T-helper 2 cell treated with Interferon-gamma antibody and Interleukin-4, amounts not matched to agents 5 μg/mL and 100 μg/mL, for 36 hours (primary cell): ENCODE measurements at regions not wholly inside any gene's neighbourhood (a gene's known extent, or its start where the extent isn't known, plus 50 kb on each side); places are given as distances from the start of the nearest gene placed in this dataset.

ENCODE experiments used
- DNase-seq: peaks from one replicate; pipeline ENCODE4 v3.0.0; 2021; ENCODE audit warnings: low spot score
- H3K27ac Mint-ChIP-seq: one replicate; pipeline ENCODE4 v1.8.0; 2021; ENCODE audit warnings: mild to moderate bottlenecking, mixed read lengths
- H3K27me3 Mint-ChIP-seq: one replicate; pipeline ENCODE4 v1.8.0; 2021; ENCODE audit warnings: low read depth, mixed read lengths
- H3K36me3 Mint-ChIP-seq: one replicate; pipeline ENCODE4 v1.8.0; 2021; ENCODE audit warnings: low read depth, mixed read lengths
- H3K4me1 Mint-ChIP-seq: one replicate; pipeline ENCODE4 v1.8.0; 2021; ENCODE audit warnings: low read depth, mixed read lengths
- H3K4me3 Mint-ChIP-seq: one replicate; pipeline ENCODE4 v1.8.0; 2022; ENCODE audit warnings: mild to moderate bottlenecking, moderate library complexity, mixed read lengths
- H3K9me3 Mint-ChIP-seq: one replicate; pipeline ENCODE4 v1.8.0; 2021; ENCODE audit warnings: mixed read lengths

DNA sequence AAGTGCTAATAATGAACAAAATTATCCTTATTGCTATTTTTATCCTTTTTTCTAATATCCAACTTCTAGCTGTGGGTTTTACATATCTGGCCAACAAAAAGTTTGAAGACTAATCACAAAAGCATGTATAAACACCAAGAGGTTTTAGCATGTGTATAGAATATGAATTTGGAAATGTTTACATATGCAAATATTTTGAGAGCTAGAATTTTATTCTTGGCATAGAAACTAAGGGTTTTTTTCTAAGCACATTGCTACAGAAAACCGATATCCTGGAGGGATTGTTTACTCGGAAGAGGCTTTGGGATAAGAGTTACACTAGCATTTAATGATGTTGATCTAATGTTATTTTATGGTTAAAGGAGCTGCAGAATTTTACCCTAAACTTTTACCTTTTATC is 392.1 kb downstream of the EFNB2 start:
- Mint-ChIP-seq H3K4me3 (no peak overlapping the region), H3K36me3 (no peaks in the 10 kb centered on the region), H3K4me1 (no peaks in the 10 kb centered on the region), H3K27ac (no peak overlapping the region), H3K9me3 (no peaks in the 10 kb centered on the region), H3K27me3 (no peaks in the 10 kb centered on the region)
- no peak for DNase-seq

DNA sequence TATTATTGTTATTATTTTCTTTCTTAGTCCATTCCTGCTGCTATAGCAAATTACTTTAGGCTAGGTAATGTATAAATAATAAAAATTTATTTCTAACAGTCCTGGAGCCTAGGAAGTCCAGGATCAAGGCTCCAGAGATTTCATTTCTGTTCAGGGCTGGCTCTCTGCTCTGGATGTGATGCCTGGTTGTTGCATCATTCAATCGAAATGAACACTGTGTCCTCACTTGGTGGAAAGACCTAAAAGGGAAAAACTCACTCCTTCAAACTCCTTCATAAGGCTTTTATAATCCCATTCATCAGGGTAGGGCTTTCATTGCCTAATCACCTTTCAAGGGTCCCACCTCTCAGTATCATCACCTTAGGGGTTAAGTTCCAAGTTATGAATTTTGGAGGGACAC is 395.0 kb downstream of the EFNB2 start:
- Mint-ChIP-seq H3K36me3 (no peaks in the 10 kb centered on the region), H3K27me3 (no peaks in the 10 kb centered on the region), H3K9me3 (no peaks in the 10 kb centered on the region), H3K27ac (no peak overlapping the region), H3K4me1 (no peaks in the 10 kb centered on the region), H3K4me3 (no peak overlapping the region)
- no peak for DNase-seq

DNA sequence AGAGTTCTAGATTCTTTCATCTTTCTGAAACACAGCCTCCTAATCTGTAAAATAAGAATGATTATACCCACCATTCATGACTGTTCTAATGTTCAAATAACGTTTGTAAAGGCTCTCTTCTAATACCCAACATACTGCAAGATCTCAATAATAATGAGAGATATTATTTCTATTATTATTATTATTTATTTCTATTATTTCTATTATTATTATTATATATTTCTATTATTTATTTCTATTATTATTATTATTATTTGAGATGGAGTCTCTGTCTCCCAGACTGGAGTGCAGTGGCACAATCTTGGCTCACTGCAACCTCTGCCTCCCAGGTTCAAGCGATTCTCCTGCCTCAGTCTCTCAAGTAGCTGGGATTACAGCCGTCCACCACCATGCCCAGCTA is 395.5 kb downstream of the EFNB2 start:
- no peak overlapping the region for H3K4me3 Mint-ChIP-seq
- H3K27me3 Mint-ChIP-seq, result no peaks in the 10 kb centered on the region
- no peaks in the 10 kb centered on the region for H3K9me3 Mint-ChIP-seq

DNA sequence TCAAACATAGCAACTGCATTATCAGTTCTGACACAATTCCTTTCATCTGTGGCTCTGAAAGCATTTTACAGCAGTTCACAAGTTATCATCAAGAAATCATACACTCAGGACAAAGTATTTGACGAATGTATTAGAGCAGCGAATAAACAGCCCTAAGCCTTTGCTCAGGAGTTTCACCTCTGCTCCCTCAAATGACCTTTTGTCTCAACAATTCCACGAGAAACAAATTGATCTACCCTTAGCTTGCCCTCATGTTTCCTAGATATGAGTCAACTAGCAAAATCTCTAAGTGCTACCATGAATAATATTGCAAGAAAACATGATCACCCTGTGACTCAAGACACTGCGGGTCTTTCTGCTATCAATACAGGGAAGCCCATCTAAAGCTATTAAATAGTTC is 396.1 kb downstream of the EFNB2 start:
- no peak overlapping the region for H3K4me3 Mint-ChIP-seq
- no peak overlapping the region for H3K27ac Mint-ChIP-seq
- DNase-seq, result no peak
- no peaks in the 10 kb centered on the region for H3K36me3 Mint-ChIP-seq
- no peaks in the 10 kb centered on the region for H3K9me3 Mint-ChIP-seq
- H3K4me1 Mint-ChIP-seq, result no peaks in the 10 kb centered on the region
- no peaks in the 10 kb centered on the region for H3K27me3 Mint-ChIP-seq

More for the DNA sequence above, 395.5 kb downstream of the EFNB2 start:
- Mint-ChIP-seq H3K4me1 (no peaks in the 10 kb centered on the region), H3K27ac (no peak overlapping the region), H3K36me3 (no peaks in the 10 kb centered on the region)
- DNase-seq, result no peak

DNA sequence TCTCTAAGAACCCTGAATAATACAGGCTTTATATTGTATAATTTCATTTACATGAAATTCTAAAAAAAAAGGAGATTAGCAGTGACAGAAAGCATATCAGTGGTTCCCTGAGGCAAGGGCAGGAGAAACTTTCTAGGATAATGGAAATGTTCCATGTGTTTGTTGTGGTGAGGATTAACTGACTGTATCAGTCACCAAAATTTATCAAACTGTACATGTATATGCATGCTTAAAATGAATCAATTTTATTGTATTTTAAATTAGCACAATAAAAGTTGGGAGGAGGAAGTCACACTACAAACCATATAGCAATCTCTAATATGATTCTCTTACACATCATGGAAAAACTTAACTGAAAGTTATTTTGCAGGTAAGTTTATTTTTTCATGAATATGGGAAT is 396.8 kb downstream of the EFNB2 start:
- no peaks in the 10 kb centered on the region for H3K9me3 Mint-ChIP-seq
- no peak for DNase-seq
- no peaks in the 10 kb centered on the region for H3K36me3 Mint-ChIP-seq
- H3K4me1 Mint-ChIP-seq, result no peaks in the 10 kb centered on the region
- H3K27me3 Mint-ChIP-seq, result no peaks in the 10 kb centered on the region
- no peak overlapping the region for H3K4me3 Mint-ChIP-seq
- no peak overlapping the region for H3K27ac Mint-ChIP-seq

DNA sequence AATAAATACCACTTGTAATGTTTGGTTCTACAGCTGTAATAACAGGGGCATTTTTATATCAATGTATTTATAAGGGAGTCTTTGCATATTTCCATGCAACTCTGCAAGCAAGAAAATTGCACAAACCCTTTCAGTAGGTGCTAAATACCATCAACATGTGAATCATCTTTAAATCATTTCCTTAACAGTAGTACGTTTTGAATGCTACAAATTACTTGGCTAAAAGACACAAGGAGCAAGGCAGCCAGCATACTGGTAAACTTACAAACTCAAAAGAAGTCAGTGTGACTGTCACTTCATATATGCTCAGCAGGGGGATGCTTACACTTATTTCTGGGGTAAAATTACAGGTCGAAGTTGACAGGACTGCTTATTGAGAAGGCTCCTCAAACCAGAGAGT is 402.4 kb downstream of the EFNB2 start:
- H3K4me3 Mint-ChIP-seq, result no peak overlapping the region
- H3K4me1 Mint-ChIP-seq, result no peaks in the 10 kb centered on the region
- H3K27me3 Mint-ChIP-seq, result no peaks in the 10 kb centered on the region
- no peaks in the 10 kb centered on the region for H3K36me3 Mint-ChIP-seq
- no peak for DNase-seq
- no peak overlapping the region for H3K27ac Mint-ChIP-seq
- H3K9me3 Mint-ChIP-seq, result no peaks in the 10 kb centered on the region

DNA sequence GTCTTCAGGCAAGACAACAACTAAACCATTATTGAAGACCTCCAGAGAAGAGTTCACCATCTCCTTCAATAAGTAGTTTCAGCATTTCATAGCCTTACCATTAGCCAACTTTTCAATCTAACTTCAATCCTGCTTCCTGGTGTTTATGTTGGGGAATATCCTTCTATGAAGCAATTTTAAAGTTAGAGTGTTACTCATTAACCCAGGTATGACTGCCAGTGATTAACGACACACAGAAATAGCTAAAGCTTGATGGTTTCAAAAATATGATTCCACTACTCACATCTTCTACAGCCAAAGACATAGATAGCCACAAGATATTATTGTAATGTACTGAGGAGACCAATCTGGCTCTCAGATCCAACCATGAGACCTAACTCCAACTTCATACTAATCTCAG is 403.2 kb downstream of the EFNB2 start:
- DNase-seq, result no peak
- no peaks in the 10 kb centered on the region for H3K9me3 Mint-ChIP-seq
- no peaks in the 10 kb centered on the region for H3K36me3 Mint-ChIP-seq
- no peaks in the 10 kb centered on the region for H3K27me3 Mint-ChIP-seq
- H3K27ac Mint-ChIP-seq, result no peak overlapping the region
- no peak overlapping the region for H3K4me3 Mint-ChIP-seq
- no peaks in the 10 kb centered on the region for H3K4me1 Mint-ChIP-seq

DNA sequence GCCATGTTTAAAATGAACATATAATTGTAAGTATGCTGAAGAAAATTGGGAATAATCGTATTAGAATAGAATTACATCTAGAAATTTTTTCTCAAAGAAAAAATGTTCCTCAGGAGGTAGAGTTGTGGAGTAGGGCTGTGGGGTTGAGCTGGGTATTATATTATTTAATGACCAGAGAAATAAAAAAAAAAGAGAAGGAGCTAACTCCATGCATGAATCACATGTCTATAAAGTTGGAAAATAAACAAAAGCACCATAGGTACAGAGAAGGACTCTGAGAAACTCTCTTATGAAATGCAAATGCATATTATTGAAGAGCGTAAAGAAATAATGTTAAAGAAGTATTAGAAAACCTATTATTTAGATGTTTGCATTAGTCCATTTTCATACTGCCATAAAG is 405.5 kb downstream of the EFNB2 start:
- H3K27ac Mint-ChIP-seq, result no peak overlapping the region
- H3K27me3 Mint-ChIP-seq, result no peaks in the 10 kb centered on the region
- no peaks in the 10 kb centered on the region for H3K4me1 Mint-ChIP-seq
- H3K4me3 Mint-ChIP-seq, result no peak overlapping the region
- DNase-seq, result no peak
- no peaks in the 10 kb centered on the region for H3K9me3 Mint-ChIP-seq
- H3K36me3 Mint-ChIP-seq, result no peaks in the 10 kb centered on the region

DNA sequence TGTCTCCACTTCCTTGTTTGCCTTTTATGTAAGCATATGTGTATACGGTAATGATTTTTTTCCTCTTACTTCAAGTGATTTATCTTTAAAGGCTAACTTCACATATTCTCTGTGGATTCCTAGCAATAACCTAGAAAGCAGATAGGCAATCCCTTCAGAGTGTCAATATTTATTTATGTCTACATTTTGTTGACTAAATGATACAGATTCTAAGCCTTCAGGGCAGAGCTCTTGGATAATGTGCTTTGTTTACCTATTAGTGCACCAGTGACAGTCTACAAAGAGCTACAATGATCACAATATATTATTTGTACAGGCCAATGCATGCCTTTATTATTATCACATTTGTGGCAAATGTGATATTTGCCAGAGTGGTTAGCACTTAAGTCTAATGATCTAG is 406.2 kb downstream of the EFNB2 start:
- H3K36me3 Mint-ChIP-seq, result no peaks in the 10 kb centered on the region

DNA sequence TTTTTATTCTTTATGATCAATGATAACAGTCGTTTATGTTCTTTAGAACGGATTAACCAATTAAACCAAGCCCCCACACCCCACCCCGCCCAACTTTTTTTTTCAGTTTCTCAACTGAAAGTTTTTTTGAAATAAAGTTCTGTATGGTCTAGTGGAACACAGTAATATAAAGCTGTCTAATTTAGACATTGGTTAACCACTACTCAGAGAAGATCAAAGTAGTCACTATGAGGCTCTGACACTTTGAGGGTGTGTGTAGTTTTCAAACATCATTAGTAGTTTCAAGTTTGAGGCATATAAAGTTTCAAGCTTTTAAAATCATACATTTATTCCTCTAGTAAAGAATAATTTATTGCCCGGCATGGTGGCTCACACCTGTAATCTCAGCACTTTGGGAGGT is 413.2 kb downstream of the EFNB2 start:
- H3K4me1 Mint-ChIP-seq, result no peaks in the 10 kb centered on the region
- H3K4me3 Mint-ChIP-seq, result no peak overlapping the region
- no peak overlapping the region for H3K27ac Mint-ChIP-seq
- no peaks in the 10 kb centered on the region for H3K36me3 Mint-ChIP-seq
- no peak for DNase-seq
- no peaks in the 10 kb centered on the region for H3K9me3 Mint-ChIP-seq
- H3K27me3 Mint-ChIP-seq, result no peaks in the 10 kb centered on the region

More for the DNA sequence above, 406.2 kb downstream of the EFNB2 start:
- H3K9me3 Mint-ChIP-seq, result no peaks in the 10 kb centered on the region
- H3K27me3 Mint-ChIP-seq, result no peaks in the 10 kb centered on the region
- DNase-seq, result no peak
- no peak overlapping the region for H3K4me3 Mint-ChIP-seq
- H3K4me1 Mint-ChIP-seq, result no peaks in the 10 kb centered on the region
- no peak overlapping the region for H3K27ac Mint-ChIP-seq

DNA sequence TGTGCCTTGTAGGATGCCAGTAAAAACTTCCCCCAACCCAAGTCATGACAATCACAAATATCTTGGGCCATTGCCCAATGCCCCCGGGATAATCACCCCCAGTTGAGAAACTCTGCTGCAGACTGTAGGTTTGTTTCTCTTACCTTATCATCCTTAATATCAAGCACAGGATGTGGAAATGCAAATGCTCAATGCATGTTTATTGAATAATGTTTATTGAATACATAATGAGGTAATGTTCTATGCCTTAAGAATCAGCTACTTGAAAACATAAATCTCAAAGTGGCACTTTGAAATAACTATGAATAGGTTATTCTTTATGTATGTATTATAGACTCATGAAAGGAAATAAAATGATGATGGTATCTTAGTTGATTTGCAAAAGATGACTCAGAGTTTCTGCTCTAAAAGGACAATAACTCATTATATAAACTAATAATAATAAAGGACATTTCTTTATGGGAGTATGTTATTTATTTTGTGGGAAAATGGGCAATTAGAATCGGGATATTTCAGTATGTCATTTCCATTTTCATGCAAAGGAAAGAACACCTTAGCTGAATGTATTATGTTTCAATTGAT is 414.2 kb downstream of the EFNB2 start:
- no peaks in the 10 kb centered on the region for H3K9me3 Mint-ChIP-seq
- H3K36me3 Mint-ChIP-seq, result no peaks in the 10 kb centered on the region
- DNase-seq, result no peak
- H3K27ac Mint-ChIP-seq, result no peak overlapping the region
- H3K4me1 Mint-ChIP-seq, result no peaks in the 10 kb centered on the region
- H3K4me3 Mint-ChIP-seq, result no peak overlapping the region
- H3K27me3 Mint-ChIP-seq, result no peaks in the 10 kb centered on the region

DNA sequence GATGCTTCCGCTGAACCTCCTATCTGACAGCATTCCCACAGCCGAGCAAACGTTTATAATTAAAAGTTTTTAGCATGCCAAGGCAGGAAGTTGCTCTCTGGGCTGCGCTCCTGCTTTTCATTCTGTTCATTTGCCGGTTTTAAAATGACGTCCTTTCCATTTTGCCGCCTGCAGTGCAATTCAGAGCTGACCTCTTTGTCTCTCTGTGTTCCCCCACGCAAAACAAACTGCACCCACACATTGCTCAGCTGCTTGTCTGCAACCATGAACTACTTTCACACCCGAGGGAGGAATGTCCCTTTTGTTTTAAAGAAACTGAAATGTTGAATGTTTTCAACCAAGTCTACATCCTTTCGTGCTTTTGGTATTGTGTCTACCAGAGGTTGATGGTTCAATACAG is 416.5 kb downstream of the EFNB2 start:
- no peaks in the 10 kb centered on the region for H3K36me3 Mint-ChIP-seq
- no peaks in the 10 kb centered on the region for H3K27me3 Mint-ChIP-seq
- H3K9me3 Mint-ChIP-seq, result no peaks in the 10 kb centered on the region
- no peak overlapping the region for H3K27ac Mint-ChIP-seq
- H3K4me1 Mint-ChIP-seq, result no peaks in the 10 kb centered on the region
- DNase-seq, result no peak
- H3K4me3 Mint-ChIP-seq, result no peak overlapping the region

DNA sequence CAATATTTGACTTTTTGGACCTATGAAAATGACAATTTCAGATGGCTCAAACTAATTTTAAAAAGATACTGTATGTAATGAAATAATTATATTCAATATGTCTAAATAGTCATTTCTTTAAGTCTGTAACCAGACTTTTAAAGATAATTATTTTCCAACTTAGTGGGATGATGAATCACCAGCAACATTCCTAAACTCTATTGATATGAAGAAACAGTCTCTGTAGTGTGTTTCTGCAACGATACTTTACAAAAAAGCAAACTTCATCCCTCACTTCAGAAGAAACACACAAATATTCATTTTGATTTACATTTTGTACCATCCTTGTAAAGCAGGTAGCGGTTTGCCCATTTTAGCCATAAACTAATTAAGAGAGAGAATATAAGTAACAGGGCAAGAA is 417.4 kb downstream of the EFNB2 start:
- H3K36me3 Mint-ChIP-seq, result no peaks in the 10 kb centered on the region

DNA sequence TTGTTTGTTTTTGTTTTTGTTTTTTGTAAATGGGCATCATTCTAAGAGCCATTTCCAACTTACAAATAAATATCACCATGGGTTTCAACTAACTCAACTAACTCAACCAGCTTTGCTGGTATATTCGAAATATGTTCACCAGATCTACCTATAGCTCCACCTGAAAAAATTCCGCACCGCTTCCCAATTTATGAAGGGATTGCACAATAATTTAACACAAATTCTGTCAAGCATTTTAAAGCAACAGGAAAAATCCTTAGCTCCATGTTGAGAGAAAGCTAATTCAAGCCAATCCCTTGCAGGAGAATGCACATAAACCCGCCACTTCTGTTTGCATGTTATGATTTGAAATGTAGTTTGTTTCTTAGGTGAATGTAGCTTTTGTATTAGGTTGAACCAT is 417.8 kb downstream of the EFNB2 start:
- Mint-ChIP-seq H3K27me3 (no peaks in the 10 kb centered on the region), H3K27ac (no peak overlapping the region), H3K4me1 (no peaks in the 10 kb centered on the region), H3K36me3 (no peaks in the 10 kb centered on the region), H3K9me3 (no peaks in the 10 kb centered on the region), H3K4me3 (no peak overlapping the region)
- no peak for DNase-seq

More for the DNA sequence above, 417.4 kb downstream of the EFNB2 start:
- no peak overlapping the region for H3K27ac Mint-ChIP-seq
- no peaks in the 10 kb centered on the region for H3K27me3 Mint-ChIP-seq
- no peaks in the 10 kb centered on the region for H3K4me1 Mint-ChIP-seq
- DNase-seq, result no peak
- H3K4me3 Mint-ChIP-seq, result no peak overlapping the region
- no peaks in the 10 kb centered on the region for H3K9me3 Mint-ChIP-seq

DNA sequence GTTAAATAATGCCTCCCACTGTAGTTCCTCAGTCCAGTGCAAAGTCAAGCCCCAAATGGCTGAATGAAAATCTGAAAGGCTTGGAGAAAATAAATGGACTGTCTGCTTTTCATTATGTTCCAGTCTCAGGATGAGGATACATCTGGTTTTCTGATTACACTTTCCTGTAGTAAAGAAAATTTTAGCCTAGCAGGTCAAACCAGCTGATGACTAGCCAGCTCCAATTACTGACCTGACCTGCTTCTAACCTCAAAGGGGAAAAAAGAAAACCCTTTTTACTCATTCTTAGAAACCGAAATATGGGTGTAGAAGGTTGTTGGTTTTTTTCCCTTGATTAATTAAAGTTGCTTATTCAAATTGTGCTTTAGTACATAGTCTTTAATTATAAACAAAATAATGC is 418.4 kb downstream of the EFNB2 start:
- H3K4me1 Mint-ChIP-seq, result no peaks in the 10 kb centered on the region
- no peaks in the 10 kb centered on the region for H3K9me3 Mint-ChIP-seq
- no peak overlapping the region for H3K27ac Mint-ChIP-seq
- H3K4me3 Mint-ChIP-seq, result no peak overlapping the region
- H3K36me3 Mint-ChIP-seq, result no peaks in the 10 kb centered on the region
- no peaks in the 10 kb centered on the region for H3K27me3 Mint-ChIP-seq
- no peak for DNase-seq
